Upper lobe of left lung (tissue), 4 donors: ENCODE measurements at regions not wholly inside any gene's neighbourhood (a gene's known extent, or its start where the extent isn't known, plus 50 kb on each side); places are given as distances from the start of the nearest gene placed in this dataset.

Experiments
- EP300 ChIP-seq, 4 donors: sonication (generic); formaldehyde crosslinking; IDR thresholded peaks; one replicate each; pipeline ENCODE4 v1.5.1; 2017; ENCODE audit warnings: antibody characterized with exemption in 4 of 4, control low read depth in 2 of 4
- POLR2A ChIP-seq, 4 donors: fragments of 450-650 bp; IDR thresholded peaks; one replicate each; pipeline ENCODE4 v1.5.1; 2016 to 2017; ENCODE audit warnings: antibody characterized with exemption in 4 of 4, mild to moderate bottlenecking in 2 of 4
- TF ChIP-seq, protein P1 (sequence below), 6 experiments: fragments of 450-650 bp in 4 of 6; fragments of 200-600 bp in 2 of 6; sonication (generic) in 2 of 6; IDR thresholded peaks; one replicate each; pipeline ENCODE4 v1.5.1; 2016 to 2019; ENCODE audit warnings: antibody characterized with exemption in 6 of 6

DNA sequence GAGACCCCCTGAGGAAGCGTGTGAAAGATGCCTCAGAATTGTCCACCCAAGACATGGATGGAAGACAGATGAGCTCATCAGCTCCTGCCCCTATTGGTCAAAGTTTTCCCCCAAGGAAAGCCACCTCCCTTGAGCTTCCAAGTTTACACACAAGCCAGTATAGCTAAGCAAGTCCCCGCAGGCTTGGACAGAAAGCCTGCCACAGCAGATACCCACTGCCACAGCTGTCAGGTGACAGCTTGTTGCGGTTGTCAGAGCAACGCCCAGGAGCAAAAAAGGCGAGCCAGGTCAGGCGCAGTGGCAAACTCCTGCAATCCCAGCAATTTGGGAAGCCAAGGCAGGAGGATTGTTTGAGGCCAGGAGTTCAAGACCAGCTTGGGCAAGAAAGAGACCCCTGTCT is 60.9 kb upstream of the IFNAR2 start:
- TF ChIP-seq POLR2A (IDR thresholded peaks at IDR 0.05) (no peak), EP300 (IDR thresholded peaks at IDR 0.05) (no peak)
- TF ChIP-seq, protein P1, sequence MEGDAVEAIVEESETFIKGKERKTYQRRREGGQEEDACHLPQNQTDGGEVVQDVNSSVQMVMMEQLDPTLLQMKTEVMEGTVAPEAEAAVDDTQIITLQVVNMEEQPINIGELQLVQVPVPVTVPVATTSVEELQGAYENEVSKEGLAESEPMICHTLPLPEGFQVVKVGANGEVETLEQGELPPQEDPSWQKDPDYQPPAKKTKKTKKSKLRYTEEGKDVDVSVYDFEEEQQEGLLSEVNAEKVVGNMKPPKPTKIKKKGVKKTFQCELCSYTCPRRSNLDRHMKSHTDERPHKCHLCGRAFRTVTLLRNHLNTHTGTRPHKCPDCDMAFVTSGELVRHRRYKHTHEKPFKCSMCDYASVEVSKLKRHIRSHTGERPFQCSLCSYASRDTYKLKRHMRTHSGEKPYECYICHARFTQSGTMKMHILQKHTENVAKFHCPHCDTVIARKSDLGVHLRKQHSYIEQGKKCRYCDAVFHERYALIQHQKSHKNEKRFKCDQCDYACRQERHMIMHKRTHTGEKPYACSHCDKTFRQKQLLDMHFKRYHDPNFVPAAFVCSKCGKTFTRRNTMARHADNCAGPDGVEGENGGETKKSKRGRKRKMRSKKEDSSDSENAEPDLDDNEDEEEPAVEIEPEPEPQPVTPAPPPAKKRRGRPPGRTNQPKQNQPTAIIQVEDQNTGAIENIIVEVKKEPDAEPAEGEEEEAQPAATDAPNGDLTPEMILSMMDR (IDR thresholded peaks at IDR 0.05): no peak
